IPS-20b (cell line): ENCODE measurements at regions not wholly inside any gene's neighbourhood (a gene's known extent, or its start where the extent isn't known, plus 50 kb on each side); places are given as distances from the start of the nearest gene placed in this dataset.
"Not testable (repeated sequence)": the region's sequence is repeated elsewhere in the genome, so short reads cannot be mapped to it uniquely, and the experiment has no call there.

Source experiments
- H3K27ac ChIP-seq: one replicate; pipeline ENCODE4 v1.5.1; 2013; ENCODE audit warnings: low read length
- H3K27me3 ChIP-seq: 2 replicates; pipeline ENCODE4 v1.6.1; 2013; ENCODE audit warnings: mild to moderate bottlenecking, low read length, inconsistent platforms; ENCODE audit not compliant: insufficient read depth
- H3K36me3 ChIP-seq: 2 replicates; pipeline ENCODE4 v1.6.1; 2013; ENCODE audit warnings: low read depth, mild to moderate bottlenecking, inconsistent platforms, low read length, moderate library complexity; ENCODE audit not compliant: insufficient read depth
- H3K4me1 ChIP-seq: 2 replicates; pipeline ENCODE4 v1.6.1; 2013; ENCODE audit warnings: mild to moderate bottlenecking, control low read depth, inconsistent platforms, low read length, moderate library complexity; ENCODE audit not compliant: insufficient read depth
- H3K4me3 ChIP-seq: 2 replicates; pipeline ENCODE4 v1.5.1; 2013; ENCODE audit warnings: mild to moderate bottlenecking, low read length, inconsistent platforms
- H3K9ac ChIP-seq: 2 replicates; pipeline ENCODE4 v1.6.1; 2013; ENCODE audit warnings: low read depth, mild to moderate bottlenecking, inconsistent platforms, low read length, moderate library complexity
- H3K9me3 ChIP-seq: 2 replicates; pipeline ENCODE4 v1.6.1; 2013; ENCODE audit warnings: mild to moderate bottlenecking, low read depth, low read length, inconsistent platforms; ENCODE audit not compliant: insufficient read depth

DNA sequence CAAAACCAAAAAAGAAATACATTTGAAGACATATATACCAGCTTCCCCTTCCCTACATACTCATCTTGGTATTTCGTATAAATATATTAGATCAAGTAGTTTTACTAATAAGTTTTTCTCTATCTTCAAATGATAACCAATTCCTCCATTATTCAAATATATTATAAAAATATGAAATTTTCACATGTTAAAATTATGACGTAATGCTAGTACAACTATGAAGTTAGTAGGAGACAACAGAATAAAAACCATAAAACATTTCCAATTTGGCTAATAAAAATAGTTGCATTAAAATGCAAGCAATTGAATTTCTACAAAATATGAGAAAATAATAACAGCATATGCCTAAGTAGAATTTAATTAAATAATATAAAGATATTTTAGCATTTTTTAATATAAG is 501.8 kb upstream of the SLITRK5 start:
- no peaks in the 10 kb centered on the region for H3K9me3 ChIP-seq
- no peak overlapping the region for H3K9ac ChIP-seq
- H3K36me3 ChIP-seq = no peaks in the 10 kb centered on the region
- H3K4me1 ChIP-seq = no peaks in the 10 kb centered on the region
- no peak overlapping the region for H3K4me3 ChIP-seq
- H3K27me3 ChIP-seq = no peaks in the 10 kb centered on the region
- no peak overlapping the region for H3K27ac ChIP-seq

DNA sequence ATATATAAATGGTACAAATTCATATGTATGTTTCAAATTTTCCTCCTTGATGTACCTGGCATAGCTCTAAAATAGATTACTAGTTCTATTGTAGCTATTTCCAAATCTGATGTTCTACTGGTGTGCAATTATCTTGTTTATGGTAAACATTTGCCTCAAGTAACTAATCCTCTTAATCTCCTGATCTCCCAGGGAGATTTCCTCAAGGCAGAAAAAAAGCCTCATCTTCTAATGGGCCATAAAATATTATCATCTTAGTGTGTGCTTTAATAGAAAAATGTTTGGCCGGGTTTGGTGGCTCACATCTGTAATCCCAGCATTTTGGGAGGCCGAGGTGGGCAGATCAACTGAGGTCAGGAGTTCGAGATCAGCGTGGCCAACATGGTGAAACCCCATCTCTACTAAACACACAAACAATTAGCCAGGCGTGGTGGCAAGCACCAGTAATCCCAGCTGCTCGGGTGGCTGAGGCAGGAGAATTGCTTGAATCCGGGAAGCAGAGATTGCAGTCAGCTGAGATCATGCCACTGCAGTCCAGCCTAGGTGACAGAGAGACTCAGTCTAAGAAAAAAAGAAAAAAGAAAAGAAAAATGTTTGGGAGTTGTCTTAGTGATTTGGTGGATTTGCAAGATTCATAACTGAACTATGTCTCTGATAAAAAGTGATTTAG is 498.9 kb upstream of the SLITRK5 start:
- no peak overlapping the region for H3K27ac ChIP-seq
- no peaks in the 10 kb centered on the region for H3K36me3 ChIP-seq
- no peak overlapping the region for H3K9ac ChIP-seq
- no peaks in the 10 kb centered on the region for H3K9me3 ChIP-seq
- no peaks in the 10 kb centered on the region for H3K4me1 ChIP-seq
- H3K27me3 ChIP-seq = no peaks in the 10 kb centered on the region
- H3K4me3 ChIP-seq = no peak overlapping the region

DNA sequence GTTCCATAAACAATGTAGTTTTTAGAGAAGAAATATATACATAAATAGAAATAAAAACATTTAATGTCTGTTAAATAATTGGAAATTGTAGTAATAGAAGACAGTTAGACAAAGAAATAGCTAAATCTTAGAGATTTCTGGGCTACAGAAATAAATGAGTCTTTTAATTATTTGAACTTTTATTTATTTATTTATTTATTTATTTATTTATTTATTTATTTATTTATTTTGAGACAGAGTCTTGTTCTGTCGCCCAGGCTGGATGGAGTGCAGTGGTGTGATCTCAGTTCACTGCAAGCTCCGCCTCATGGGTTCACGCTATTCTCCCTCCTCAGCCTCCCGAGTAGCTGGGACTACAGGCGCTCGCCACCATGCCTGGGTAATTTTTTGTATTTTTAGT is 486.0 kb upstream of the SLITRK5 start:
- not testable (repeated sequence) for H3K36me3 ChIP-seq, H3K9ac ChIP-seq, H3K9me3 ChIP-seq, H3K27ac ChIP-seq, H3K4me3 ChIP-seq, H3K4me1 ChIP-seq, H3K27me3 ChIP-seq

DNA sequence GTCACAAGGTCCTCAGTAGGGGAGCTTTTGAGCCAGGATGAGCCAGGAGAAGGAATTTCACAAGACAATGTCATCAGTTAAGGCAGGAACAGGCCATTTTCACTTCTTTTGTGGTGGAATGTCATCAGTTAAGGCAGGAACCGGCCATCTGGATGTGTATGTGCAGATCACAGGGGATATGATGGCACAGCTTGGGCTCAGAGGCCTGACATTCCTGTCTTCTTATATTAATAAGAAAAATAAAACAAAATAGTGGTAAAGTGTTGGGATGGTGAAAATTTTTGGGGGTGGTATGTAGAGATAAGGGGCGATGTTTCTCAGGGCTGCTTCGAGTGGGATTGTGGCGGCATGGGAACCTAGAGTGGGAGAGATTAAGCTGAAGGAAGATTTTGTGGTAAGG is 484.5 kb upstream of the SLITRK5 start:
- H3K4me1 ChIP-seq, H3K36me3 ChIP-seq, H3K27me3 ChIP-seq, H3K9me3 ChIP-seq, H3K27ac ChIP-seq, H3K4me3 ChIP-seq, H3K9ac ChIP-seq: not testable (repeated sequence)

DNA sequence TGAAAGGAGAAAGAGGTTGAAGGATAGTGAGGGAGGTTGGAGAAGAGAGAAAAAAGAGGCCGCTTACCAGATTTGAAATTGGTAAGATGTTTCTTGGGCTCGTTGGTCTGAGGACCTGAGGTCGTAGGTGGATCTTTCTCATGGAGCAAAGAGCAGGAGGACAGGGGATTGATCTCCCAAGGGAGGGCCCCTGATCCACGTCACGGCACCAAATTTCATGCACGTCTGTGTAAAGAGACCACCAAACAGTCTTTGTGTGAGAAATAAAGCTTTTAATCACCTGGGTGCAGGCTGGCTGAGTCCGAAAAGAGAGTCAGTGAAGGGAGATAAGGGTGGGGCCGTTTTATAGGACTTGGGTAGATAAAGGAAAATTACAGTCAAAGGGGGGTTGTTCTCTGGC is 479.7 kb upstream of the SLITRK5 start:
- H3K9ac ChIP-seq, H3K27me3 ChIP-seq, H3K4me1 ChIP-seq, H3K27ac ChIP-seq, H3K36me3 ChIP-seq, H3K4me3 ChIP-seq, H3K9me3 ChIP-seq: not testable (repeated sequence)

DNA sequence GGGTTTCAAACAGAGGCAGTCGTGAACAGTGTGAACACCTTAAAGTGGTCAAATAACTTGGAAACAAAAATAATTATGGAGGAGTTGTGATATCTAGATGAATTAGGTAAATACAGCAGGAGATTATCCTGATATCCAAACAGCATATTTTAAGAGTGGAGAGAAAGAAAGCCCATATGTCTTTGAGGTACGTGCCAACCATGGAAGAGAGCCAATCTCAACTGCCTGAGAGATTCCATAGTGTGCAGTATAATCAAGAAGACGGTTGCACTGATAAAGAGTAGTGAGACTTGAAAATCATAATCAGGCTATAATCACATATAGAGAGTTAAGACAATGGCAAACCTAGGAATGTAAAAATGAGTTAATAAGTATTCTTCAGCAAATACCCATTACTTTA is 472.8 kb upstream of the SLITRK5 start:
- no peak overlapping the region for H3K4me3 ChIP-seq
- no peaks in the 10 kb centered on the region for H3K4me1 ChIP-seq
- no peak overlapping the region for H3K9ac ChIP-seq
- H3K9me3 ChIP-seq = no peaks in the 10 kb centered on the region
- no peaks in the 10 kb centered on the region for H3K27me3 ChIP-seq
- no peaks in the 10 kb centered on the region for H3K36me3 ChIP-seq
- no peak overlapping the region for H3K27ac ChIP-seq

DNA sequence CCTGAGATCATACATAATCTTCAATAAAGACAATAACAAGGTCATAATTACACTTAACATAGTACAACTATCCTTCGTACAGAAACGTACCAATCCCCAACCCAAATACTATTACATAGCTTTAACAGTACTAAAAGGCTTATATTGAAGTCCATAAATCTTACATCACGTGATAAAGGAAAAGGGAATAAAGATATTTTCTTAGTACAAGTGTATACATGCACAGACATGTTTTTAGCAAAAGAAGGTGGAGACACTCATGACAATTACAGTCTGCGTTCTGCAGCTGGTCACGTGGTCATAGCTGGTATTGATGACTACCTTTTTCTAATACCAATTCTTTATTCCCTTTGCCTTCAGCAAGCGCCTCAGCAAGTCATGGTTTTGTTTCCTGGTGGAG is 464.5 kb upstream of the SLITRK5 start:
- H3K27me3 ChIP-seq = no peaks in the 10 kb centered on the region
- H3K4me1 ChIP-seq = no peaks in the 10 kb centered on the region
- no peak overlapping the region for H3K27ac ChIP-seq
- H3K36me3 ChIP-seq = no peaks in the 10 kb centered on the region
- no peak overlapping the region for H3K4me3 ChIP-seq
- no peak overlapping the region for H3K9ac ChIP-seq
- no peaks in the 10 kb centered on the region for H3K9me3 ChIP-seq

DNA sequence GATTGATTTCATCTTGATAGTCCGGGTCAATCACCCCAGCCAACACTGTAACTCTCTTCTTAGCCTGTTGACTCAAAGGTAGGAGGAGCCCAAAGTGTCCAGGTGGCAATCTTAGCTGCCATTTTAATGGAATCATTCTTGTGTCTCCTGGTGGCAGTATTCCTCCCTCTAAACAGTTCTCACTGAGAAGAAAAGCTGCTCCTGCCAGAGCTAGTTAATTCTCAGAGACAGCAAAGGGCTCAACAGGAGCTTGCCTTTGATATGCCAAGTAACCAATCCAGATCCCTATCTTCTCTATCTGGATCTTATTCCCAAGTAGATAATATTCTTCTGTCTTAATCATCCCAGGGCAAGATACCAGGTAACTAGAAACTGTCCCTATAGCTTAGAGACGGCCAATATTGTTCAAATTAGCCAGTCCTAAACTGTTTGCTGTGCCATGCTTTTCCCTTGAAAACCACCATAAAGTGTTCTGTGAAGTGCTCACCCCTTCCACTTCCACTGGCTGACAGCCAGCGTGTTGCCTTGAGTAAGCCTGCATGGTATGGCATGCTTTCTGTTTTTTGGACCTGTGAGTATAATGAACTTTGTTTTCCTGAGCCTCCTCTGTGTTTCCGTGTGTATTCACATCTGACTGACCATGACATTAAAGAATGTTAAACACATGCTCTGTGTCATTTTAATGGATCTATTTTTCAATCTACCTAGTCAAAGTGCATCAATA is 463.7 kb upstream of the SLITRK5 start:
- H3K36me3 ChIP-seq = no peaks in the 10 kb centered on the region
- no peak overlapping the region for H3K4me3 ChIP-seq
- no peaks in the 10 kb centered on the region for H3K27me3 ChIP-seq
- H3K4me1 ChIP-seq = no peaks in the 10 kb centered on the region
- H3K9ac ChIP-seq = no peak overlapping the region
- no peak overlapping the region for H3K27ac ChIP-seq
- no peaks in the 10 kb centered on the region for H3K9me3 ChIP-seq

DNA sequence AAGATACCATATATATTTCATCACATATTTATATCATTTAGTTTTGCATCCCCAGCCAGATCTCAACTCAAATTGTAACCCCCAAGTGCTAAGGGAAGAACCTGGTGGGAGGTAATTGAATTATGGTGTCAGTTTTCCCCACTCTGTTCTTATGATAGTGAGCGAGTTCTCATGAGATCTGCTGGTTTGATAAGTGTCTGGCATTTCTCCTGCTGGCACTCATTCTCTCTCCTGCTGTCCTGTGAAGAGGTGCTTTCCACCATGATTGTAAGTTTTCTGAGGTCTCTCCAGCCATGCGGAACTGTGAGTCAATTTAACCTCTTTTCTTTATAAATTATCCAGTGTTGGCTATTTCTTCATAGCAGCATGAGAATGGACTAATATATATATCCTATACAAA is 462.5 kb upstream of the SLITRK5 start:
- Histone ChIP-seq H3K9me3 (no peaks in the 10 kb centered on the region), H3K27me3 (no peaks in the 10 kb centered on the region), H3K27ac (no peak overlapping the region), H3K36me3 (no peaks in the 10 kb centered on the region), H3K9ac (no peak overlapping the region), H3K4me1 (no peaks in the 10 kb centered on the region), H3K4me3 (no peak overlapping the region)

DNA sequence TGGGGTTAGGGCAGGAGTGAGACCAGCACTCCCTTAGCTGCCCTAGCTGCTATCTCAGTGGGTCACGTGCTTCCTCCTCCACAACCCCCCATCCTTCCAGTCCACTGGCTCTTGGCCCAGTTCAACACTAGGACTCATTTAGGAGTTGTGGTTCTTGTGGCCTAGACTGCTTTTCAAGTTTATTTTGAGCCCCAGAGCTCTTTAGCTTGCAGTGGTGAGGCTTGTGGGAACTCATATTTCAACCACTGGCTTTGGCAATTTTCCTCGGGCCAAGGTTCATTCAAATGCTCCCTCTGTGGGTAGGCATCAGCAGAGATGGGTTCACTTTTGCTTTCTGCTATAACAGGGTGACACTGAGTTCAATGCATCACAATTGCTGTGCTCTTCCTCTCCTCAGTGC is 436.2 kb upstream of the SLITRK5 start:
- no peak overlapping the region for H3K27ac ChIP-seq
- H3K9me3 ChIP-seq = no peaks in the 10 kb centered on the region
- no peaks in the 10 kb centered on the region for H3K36me3 ChIP-seq
- no peaks in the 10 kb centered on the region for H3K27me3 ChIP-seq
- no peak overlapping the region for H3K4me3 ChIP-seq
- no peaks in the 10 kb centered on the region for H3K4me1 ChIP-seq
- no peak overlapping the region for H3K9ac ChIP-seq

DNA sequence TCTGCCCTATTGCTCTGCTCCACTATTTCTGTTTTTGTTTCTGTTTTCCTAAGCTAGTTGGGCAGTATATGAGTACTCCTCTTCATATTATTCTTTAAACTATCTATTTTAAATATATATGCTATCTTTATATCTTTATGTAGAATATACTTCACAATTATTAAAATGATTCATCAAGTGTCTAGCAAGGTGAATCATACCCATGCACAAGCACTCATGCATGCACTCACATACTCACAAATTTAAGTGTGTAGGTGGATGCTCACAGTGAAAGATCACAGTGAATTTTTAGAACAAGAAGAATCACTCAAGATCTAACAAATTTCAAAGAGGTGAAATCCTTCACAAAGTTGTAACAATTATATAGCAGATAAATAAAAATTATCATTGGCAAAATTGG is 435.6 kb upstream of the SLITRK5 start:
- H3K36me3 ChIP-seq = no peaks in the 10 kb centered on the region
- no peak overlapping the region for H3K27ac ChIP-seq
- H3K27me3 ChIP-seq = no peaks in the 10 kb centered on the region
- no peaks in the 10 kb centered on the region for H3K4me1 ChIP-seq
- H3K4me3 ChIP-seq = no peak overlapping the region
- H3K9me3 ChIP-seq = no peaks in the 10 kb centered on the region
- H3K9ac ChIP-seq = no peak overlapping the region

DNA sequence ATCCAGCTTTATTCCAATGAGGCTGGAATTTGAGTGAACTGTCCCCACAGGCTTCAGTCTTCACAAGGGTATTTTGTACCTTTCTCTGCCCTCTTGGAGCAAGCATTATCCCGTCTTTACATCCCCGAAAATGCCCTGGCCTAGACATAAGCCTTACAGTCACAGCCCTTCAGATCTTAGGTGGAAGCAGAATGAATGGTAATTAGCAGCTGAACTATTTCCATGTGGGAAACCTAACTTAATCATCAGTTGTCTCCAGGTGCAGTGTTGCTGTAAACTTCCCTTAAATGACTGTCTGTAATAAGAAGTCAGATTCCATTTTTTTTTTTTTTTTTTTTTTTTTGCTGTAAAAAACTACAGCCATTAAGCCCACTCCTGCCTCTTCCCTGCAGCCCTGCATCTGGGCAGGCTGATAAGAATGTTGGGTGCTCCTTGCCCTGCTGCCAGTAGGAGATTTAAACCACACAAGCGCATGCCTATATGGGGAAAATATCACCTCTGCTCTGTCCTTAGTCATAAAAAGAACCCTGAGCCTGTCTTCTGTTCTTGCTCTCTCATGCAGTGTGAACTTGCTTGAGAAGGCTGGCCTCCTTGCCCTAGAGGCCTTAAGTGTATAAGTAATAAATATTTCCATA is 426.8 kb upstream of the SLITRK5 start:
- Histone ChIP-seq H3K9ac (no peak overlapping the region), H3K9me3 (no peaks in the 10 kb centered on the region), H3K27ac (no peak overlapping the region), H3K4me3 (no peak overlapping the region), H3K36me3 (no peaks in the 10 kb centered on the region), H3K4me1 (no peaks in the 10 kb centered on the region), H3K27me3 (no peaks in the 10 kb centered on the region)
